ENCODE measurements at regions not wholly inside any gene's neighbourhood (a gene's known extent, or its start where the extent isn't known, plus 50 kb on each side); places are given as distances from the start of the nearest gene placed in this dataset.

GRCh38 chr14:66360366-66360926 lies 125.7 kb upstream of the CCDC196 start:
- no peak for DNase-seq (ENCODE audit: low spot score)

- DNase-seq (ENCODE audit: low spot score), result no peak
These were observed 125.2 kb upstream of the CCDC196 start for GRCh38 chr14:66361013-66361412.

- DNase-seq (ENCODE audit: low spot score), result no peak
These were observed 120.8 kb upstream of the CCDC196 start for GRCh38 chr14:66365388-66365787.

DNA sequence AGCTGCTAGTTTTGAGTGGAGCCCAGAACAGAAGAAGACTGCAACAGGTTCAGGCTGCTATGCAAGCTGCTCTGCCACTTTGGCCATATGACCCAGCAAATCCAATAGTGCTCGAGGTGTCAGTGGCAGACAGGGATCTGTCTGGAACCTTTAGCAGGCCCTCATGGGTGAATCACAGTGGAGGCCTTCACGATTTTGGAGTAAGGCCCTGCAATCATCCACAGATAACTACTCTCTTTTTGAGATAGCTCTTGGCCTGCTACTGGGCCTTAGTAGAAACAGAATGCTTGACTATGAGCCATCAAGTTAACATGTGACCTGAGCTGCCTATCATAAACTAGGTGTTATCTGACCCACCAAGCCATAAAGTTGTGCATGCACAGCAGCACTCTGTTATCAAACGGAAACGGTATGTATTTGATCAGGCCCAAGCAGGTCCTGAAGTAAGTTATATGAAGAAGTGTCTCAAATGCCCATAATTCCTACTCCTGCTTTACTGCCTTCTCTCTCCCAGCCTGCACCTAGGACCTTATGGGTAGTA lies 116.9 kb upstream of the CCDC196 start:
- DNase-seq (ENCODE audit: low spot score), result no peak

DNA sequence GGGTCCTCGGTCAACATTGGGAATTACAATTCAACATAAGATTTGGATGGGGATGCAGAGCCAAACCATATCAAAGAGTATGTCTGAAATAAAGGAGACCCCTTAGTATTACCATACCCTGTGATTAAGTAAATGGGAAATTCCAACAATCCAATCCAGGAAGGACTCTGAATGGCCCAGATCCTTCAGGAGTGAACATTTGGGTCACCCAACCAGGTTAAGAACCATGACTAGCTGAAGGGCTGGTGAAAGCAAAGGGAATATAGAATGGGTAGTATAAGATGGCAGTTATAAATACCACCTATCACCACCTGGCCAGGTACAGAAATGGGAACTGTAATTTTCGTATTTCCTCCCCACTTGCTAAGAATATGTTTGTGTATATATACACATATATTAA lies 114.4 kb upstream of the CCDC196 start:
- no peak for DNase-seq (ENCODE audit: low spot score)

- DNase-seq (ENCODE audit: low spot score), result no peak
These were observed 110.9 kb upstream of the CCDC196 start for GRCh38 chr14:66375046-66375964.

DNA sequence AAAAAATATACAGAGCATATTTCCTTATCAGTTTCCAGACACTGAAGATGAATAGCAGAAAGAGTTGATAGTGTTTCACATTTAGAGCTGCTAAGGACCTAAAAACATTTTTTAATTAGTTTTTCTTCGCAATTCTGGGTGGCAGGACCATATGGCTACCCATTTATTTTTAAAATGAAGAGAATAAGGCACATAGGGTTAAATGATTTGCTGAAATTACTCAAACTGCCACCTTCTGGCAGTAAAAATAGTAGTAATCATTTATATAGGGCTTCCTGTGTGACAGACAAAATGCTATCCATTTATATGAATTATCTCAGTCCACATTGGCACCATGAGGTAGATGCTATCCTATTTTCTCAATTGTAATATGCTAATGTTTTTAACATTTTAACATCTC lies 108.6 kb upstream of the CCDC196 start:
- DNase-seq (ENCODE audit: low spot score), result no peak

- no peak for DNase-seq (ENCODE audit: low spot score)
These were observed 107.3 kb upstream of the CCDC196 start for GRCh38 chr14:66378712-66379505.

DNA sequence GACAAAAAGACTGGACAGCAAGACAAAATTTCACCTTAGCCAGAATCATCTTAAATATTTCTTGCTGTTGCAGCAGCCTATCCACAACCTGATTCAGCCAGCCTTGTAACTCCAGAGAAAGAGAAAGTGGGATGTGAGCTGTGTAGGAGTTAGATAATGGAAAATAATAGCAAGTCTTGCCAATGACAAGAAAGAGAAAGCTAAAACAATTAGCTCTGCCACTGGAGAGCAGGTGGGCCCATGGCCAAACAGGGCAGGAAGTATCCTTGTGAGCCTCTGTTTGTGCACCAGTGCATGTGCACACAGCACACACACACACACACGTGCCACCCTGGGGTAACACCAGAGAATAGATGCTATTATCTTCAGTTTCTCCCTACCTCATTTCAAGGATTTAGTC lies 106.0 kb upstream of the CCDC196 start:
- DNase-seq (ENCODE audit: low spot score), result no peak

GRCh38 chr14:66381755-66382154 lies 104.4 kb upstream of the CCDC196 start:
- no peak for DNase-seq (ENCODE audit: low spot score)

GRCh38 chr14:66383257-66383656 lies 102.9 kb upstream of the CCDC196 start:
- no peak for DNase-seq (ENCODE audit: low spot score)

- no peak for DNase-seq (ENCODE audit: low spot score)
These were observed 102.4 kb upstream of the CCDC196 start for GRCh38 chr14:66383771-66384170.

DNA sequence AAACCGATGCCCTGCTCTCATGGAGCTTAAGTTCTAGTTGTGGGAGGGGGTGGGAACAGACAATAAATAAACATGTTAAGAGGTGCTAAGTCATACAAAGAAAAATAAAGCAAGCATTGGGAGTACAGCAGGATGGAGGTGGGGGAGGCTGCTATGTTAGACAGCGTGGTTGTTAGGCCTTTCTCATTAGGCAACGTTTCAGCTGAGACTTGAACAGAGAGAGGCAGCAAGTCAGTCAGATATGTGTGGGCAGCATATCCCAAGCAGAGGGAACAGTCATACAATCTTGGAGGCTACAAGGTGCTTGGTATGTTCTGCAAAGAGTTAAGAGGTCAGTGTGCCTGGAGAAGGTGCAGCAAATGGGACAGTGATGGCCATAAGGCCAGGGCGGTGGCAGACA lies 97.7 kb upstream of the CCDC196 start:
- DNase-seq (ENCODE audit: low spot score), result no peak

- no peak for DNase-seq (ENCODE audit: low spot score)
These were observed 96.7 kb upstream of the CCDC196 start for GRCh38 chr14:66389481-66389880.

DNA sequence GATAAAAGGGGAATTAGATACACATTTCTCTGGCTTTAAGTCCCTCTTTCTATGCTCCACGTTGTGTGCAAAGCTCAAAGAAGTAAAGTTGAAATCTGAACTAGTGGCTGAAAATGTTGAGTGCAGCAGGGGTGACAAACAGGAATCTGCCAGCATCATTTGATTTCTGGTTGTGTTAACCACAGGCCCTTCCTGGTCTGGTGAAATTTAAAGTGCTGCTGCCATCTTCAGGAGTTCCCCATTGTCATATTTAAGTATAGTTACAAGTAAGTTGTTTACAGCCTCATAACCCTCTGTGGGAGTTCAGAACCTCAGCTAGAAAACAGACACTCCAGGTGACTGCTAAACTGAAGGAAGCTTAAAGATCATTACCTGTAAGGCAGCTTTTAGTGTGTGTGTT lies 90.9 kb upstream of the CCDC196 start:
- DNase-seq (ENCODE audit: low spot score), result no peak

GRCh38 chr14:66396164-66396563 lies 90.0 kb upstream of the CCDC196 start:
- DNase-seq (ENCODE audit: low spot score), result no peak

DNA sequence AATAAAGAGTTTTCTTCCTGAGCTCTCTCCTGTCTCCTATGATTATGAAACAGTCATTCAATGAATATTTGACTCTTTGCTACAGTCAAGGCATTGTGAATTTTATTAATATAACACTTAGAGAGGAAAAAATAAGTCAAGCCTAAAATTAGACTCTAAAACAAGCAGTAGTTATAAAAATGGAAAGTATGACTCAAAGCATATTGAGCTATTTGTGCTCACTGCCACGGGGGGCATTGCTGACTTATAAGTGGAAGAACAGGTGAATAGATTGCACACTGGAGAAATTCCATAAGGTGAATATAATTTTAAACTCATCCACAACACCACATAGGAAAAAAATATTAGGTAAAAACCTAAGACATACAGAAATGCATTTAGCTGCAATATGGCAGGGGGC lies 87.7 kb upstream of the CCDC196 start:
- no peak for DNase-seq (ENCODE audit: low spot score)

GRCh38 chr14:66401449-66402095 lies 84.6 kb upstream of the CCDC196 start:
- DNase-seq (ENCODE audit: low spot score), result no peak

- DNase-seq (ENCODE audit: low spot score), result no peak
These were observed 83.0 kb upstream of the CCDC196 start for GRCh38 chr14:66403183-66403582.

DNA sequence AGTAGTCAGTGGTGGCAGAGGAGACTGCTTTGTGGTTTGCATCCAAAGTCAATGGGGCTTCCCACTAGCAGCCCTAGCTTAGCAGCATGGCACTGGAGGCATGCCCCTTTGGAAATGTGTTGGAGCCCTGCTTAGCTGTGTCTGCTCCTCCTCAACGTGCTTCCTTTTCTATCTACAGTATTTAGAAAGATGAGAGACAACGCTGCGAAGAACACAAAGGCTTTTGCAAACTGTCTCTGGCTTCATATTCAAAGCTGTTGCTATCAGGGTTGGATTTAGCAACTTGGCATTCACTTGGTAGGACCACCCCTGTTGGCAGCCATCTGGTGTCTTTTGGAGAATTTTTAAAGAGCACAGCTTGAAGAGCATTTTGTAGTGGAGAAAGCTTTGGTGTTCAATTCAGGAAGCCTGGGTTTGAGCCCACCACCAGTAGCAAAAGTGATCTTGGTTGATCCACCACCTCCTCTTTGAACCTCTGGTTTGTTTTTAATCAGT lies 82.1 kb upstream of the CCDC196 start:
- no peak for DNase-seq (ENCODE audit: low spot score)

- DNase-seq (ENCODE audit: low spot score), result no peak
These were observed 81.0 kb upstream of the CCDC196 start for GRCh38 chr14:66405158-66405557.

DNA sequence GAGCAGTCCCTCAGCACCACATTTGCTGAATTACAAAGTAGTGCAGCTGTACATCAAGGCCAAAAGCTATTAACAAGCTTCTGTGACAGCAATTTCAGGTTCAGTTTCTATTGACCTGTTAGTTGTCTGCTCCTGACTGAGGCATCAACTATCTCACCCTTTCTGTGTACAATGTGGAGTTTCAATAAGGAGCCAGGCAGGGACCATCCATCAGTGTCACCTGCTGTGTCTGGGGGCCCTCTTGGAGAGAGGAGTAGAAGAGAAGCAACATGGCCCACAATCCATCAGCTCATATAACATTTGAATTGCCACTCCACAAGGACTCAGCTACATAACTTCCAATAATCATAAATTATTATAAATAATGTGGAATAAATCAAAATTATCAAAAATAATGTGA lies 72.3 kb upstream of the CCDC196 start:
- no peak for DNase-seq (ENCODE audit: low spot score)

Measured in ecto neural progenitor cell (in vitro differentiated cells).